GM12875 (cell line): ENCODE measurements at regions not wholly inside any gene's neighbourhood (a gene's known extent, or its start where the extent isn't known, plus 50 kb on each side); places are given as distances from the start of the nearest gene placed in this dataset.

ENCODE experiments used
- H3K4me3 ChIP-seq: one replicate; pipeline ENCODE4 v1.5.1; 2011; ENCODE audit warnings: low read depth, low read length, control low read depth
- CTCF ChIP-seq: IDR thresholded peaks from 2 replicates; pipeline ENCODE4 v1.5.1; 2011; ENCODE audit warnings: low read depth, mild to moderate bottlenecking, control low read depth, inconsistent platforms, low read length, moderate library complexity, borderline replicate concordance; ENCODE audit not compliant: insufficient read depth

GRCh38 chr2:75421986-75422385 lies 138.8 kb downstream of the EVA1A start:
- no peak overlapping the region for H3K4me3 ChIP-seq
- no peak for TF ChIP-seq CTCF

DNA sequence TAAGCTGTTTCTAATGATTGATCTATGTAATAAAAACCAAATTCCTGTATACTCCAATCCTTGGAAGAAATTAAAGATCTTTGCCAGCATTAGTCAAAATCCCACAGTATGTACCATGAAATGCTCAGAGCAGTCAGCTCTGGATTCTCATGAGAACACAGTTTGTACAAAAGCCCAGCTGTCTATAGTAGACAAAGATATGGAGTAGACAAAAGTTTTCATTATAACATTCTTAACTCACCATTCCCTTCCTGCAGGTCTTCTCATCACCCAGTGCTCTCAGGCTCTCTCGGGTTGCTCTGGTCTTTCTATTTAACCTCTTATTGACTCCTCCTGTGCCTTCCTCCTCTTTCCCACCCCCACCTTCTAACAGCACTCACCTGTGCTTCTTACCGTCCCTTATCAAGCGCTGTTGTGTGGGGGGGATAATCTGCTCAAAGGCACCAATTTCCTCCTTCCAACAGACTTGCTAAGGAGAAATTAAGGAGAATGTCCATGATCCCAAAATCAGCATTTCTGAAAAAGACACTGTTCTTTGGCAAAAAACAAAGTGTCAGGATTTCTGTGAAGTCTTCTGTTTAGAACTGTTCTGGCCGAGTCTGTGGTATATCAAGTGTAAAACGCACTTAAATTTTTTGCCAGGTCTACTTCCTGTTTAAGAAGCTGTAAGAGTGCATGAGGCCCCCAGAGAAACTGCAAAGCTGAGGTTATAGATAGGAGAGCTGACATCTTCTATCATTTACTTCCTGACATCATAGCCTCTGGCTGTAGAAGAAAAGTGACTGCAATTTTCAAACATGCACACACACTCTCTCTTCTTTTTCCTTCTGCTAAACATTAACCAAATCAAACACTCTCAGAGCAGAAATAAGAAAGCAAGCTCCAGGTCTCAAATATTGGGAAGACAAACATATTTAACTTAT lies 144.1 kb downstream of the EVA1A start:
- H3K4me3 ChIP-seq = peak overlapping the region; percentile 23
- no peak for TF ChIP-seq CTCF

- no peak overlapping the region for H3K4me3 ChIP-seq
- TF ChIP-seq CTCF = no peak
Observed at GRCh38 chr2:75415731-75416130, 145.0 kb downstream of the EVA1A start.

DNA sequence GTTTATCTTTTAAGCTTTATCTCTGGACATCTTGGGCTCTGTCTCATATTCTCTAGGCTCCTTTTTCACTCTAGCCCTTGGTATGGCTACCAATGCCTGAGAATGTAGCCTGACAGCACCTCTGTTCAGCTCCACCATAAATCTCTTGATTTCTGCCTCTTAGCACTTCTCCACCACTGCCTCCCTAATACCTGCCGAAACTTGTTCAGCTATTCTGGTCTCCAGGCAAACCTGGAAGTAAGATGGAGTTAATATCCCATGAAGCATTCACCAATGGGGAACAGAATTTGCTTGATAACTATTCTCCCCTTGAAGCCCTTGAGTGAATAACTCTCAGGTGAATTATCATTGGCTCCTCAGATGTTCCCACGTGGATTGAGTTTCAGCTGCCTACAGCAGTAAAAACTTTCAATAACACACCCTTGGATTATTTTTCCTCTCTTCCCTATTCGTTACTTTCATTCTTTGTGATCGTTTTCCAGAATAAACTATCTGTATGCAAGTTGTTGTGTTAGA lies 145.6 kb downstream of the EVA1A start:
- H3K4me3 ChIP-seq = no peak overlapping the region
- TF ChIP-seq CTCF = no peak

DNA sequence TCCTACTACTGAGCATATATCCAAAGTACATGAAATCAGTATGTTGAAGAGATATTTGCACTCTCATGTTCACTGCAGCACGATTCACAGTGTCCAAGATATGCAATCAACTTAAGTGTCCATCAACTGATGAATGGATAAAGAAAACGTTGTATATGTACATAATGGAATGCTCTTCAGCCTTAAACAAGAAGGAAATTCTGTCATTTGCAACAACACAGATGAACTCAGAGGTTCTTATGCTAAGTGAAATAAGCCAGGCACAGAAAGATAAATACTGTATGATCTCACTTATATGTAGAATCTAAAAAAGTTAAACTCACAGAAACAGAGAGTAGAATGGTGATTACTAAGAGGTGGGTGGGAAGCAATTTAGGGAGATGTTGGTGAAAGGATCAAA lies 149.2 kb downstream of the EVA1A start:
- no peak for TF ChIP-seq CTCF
- H3K4me3 ChIP-seq = no peak overlapping the region

- H3K4me3 ChIP-seq = no peak overlapping the region
- no peak for TF ChIP-seq CTCF
Observed at GRCh38 chr2:75410702-75411101, 150.0 kb downstream of the EVA1A start.

- H3K4me3 ChIP-seq = no peak overlapping the region
- no peak for TF ChIP-seq CTCF
Observed at GRCh38 chr2:75408771-75409170, 152.0 kb downstream of the EVA1A start.
